Left renal pelvis (tissue), 4 donors: ENCODE measurements at regions not wholly inside any gene's neighbourhood (a gene's known extent, or its start where the extent isn't known, plus 50 kb on each side); places are given as distances from the start of the nearest gene placed in this dataset.
"Not testable (repeated sequence)": the region's sequence is repeated elsewhere in the genome, so short reads cannot be mapped to it uniquely, and the experiment has no call there.

Source experiments
- DNase-seq, 4 donors: peaks; one replicate each; pipeline ENCODE4 v3.0.0-alpha.2; 2013; ENCODE audit warnings: low read depth in 4 of 4, low spot score in 3 of 4

GRCh38 chr5:1731855-1732237 lies 67.8 kb downstream of the MRPL36 start:
- DNase-seq, result not testable (repeated sequence)

GRCh38 chr5:1731091-1731639 lies 68.5 kb downstream of the MRPL36 start:
- DNase-seq, result no peak

GRCh38 chr5:1730487-1730847 lies 69.2 kb downstream of the MRPL36 start:
- no peak for DNase-seq

- no peak for DNase-seq
Measured at GRCh38 chr5:1729641-1730486, 69.8 kb downstream of the MRPL36 start.

GRCh38 chr5:1728846-1729245 lies 70.8 kb downstream of the MRPL36 start:
- DNase-seq, result no peak

- no peak for DNase-seq
Measured at GRCh38 chr5:1727571-1727970, 72.1 kb downstream of the MRPL36 start.

GRCh38 chr5:1726956-1727355 lies 72.7 kb downstream of the MRPL36 start:
- DNase-seq, result no peak

GRCh38 chr5:1726469-1726865 lies 73.2 kb downstream of the MRPL36 start:
- DNase-seq, result no peak

GRCh38 chr5:1725641-1726468 lies 73.8 kb downstream of the MRPL36 start:
- no peak for DNase-seq

- DNase-seq, result no peak
Measured at GRCh38 chr5:1724822-1725602, 74.6 kb downstream of the MRPL36 start.

GRCh38 chr5:1723957-1724821 lies 75.4 kb downstream of the MRPL36 start:
- no peak for DNase-seq

- no peak for DNase-seq
Measured at GRCh38 chr5:1723476-1723875, 76.2 kb downstream of the MRPL36 start.

GRCh38 chr5:1722877-1723276 lies 76.8 kb downstream of the MRPL36 start:
- no peak for DNase-seq

- DNase-seq, result no peak
Measured at GRCh38 chr5:1720396-1721110, 79.1 kb downstream of the MRPL36 start.

GRCh38 chr5:1719860-1720259 lies 79.8 kb downstream of the MRPL36 start:
- no peak for DNase-seq

GRCh38 chr5:1718669-1719068 lies 81.0 kb downstream of the MRPL36 start:
- DNase-seq, result no peak

- not testable (repeated sequence) for DNase-seq
Measured at GRCh38 chr5:1710091-1710490, 89.5 kb downstream of the MRPL36 start.

GRCh38 chr5:1709171-1709803 lies 90.3 kb downstream of the MRPL36 start:
- DNase-seq, result peak in 1 of 4 donors; percentile 44
